Astrocyte (in vitro differentiated cells and primary cell): ENCODE measurements at regions not wholly inside any gene's neighbourhood (a gene's known extent, or its start where the extent isn't known, plus 50 kb on each side); places are given as distances from the start of the nearest gene placed in this dataset.

ENCODE experiments used
- DNase-seq: peaks from one replicate; pipeline ENCODE4 v3.0.0-alpha.2; 2010; ENCODE audit warnings: low read depth
- FAIRE-seq: peaks from 2 replicates; lab custom pipeline; 2011; peaks lifted over from hg19 to GRCh38; lab: Jason Lieb, UNC
- H2AFZ ChIP-seq: 2 replicates; pipeline ENCODE4 v1.6.0; 2012; ENCODE audit warnings: low read depth, low read length, inconsistent platforms
- H3K27ac ChIP-seq: 2 replicates; pipeline ENCODE4 v1.5.1; 2011; ENCODE audit warnings: low read depth, low read length, inconsistent platforms
- H3K27me3 ChIP-seq: 2 replicates; pipeline ENCODE4 v1.6.0; 2011; ENCODE audit warnings: low read length, inconsistent platforms; ENCODE audit not compliant: insufficient read depth
- H3K36me3 ChIP-seq: 2 replicates; pipeline ENCODE4 v1.5.1; 2011; ENCODE audit warnings: low read length, inconsistent platforms; ENCODE audit not compliant: insufficient read depth
- H3K4me1 ChIP-seq: 2 replicates; pipeline ENCODE4 v1.5.1; 2011; ENCODE audit warnings: low read length, inconsistent platforms; ENCODE audit not compliant: insufficient read depth
- H3K4me2 ChIP-seq: 2 replicates; pipeline ENCODE4 v1.6.0; 2012; ENCODE audit warnings: low read length, inconsistent platforms
- H3K4me3 ChIP-seq: 2 replicates; pipeline ENCODE4 v1.5.1; 2011; ENCODE audit warnings: low read depth, mild to moderate bottlenecking, low read length, inconsistent platforms; ENCODE audit not compliant: insufficient read depth
- H3K79me2 ChIP-seq: 2 replicates; pipeline ENCODE4 v1.6.0; 2012; ENCODE audit warnings: mild to moderate bottlenecking, low read length, inconsistent platforms; ENCODE audit not compliant: insufficient read depth
- H3K9ac ChIP-seq: 2 replicates; pipeline ENCODE4 v1.6.0; 2012; ENCODE audit warnings: mild to moderate bottlenecking, low read length, inconsistent platforms
- H3K9me3 ChIP-seq: 2 replicates; pipeline ENCODE4 v1.5.1; 2012; ENCODE audit warnings: low read depth, mild to moderate bottlenecking, low read length, inconsistent platforms; ENCODE audit not compliant: insufficient read depth
- H4K20me1 ChIP-seq: 2 replicates; pipeline ENCODE4 v1.6.0; 2012; ENCODE audit warnings: low read length, inconsistent platforms; ENCODE audit not compliant: insufficient read depth
- H3K27ac Mint-ChIP-seq: one replicate; pipeline ENCODE4 v1.8.0; 2021; ENCODE audit warnings: mild to moderate bottlenecking, mixed read lengths; ENCODE audit not compliant: unreplicated experiment
- H3K27me3 Mint-ChIP-seq: one replicate; pipeline ENCODE4 v1.8.0; 2021; ENCODE audit warnings: low read depth, mixed read lengths; ENCODE audit not compliant: unreplicated experiment
- H3K36me3 Mint-ChIP-seq: one replicate; pipeline ENCODE4 v1.8.0; 2021; ENCODE audit warnings: low read depth, mixed read lengths; ENCODE audit not compliant: unreplicated experiment
- H3K4me1 Mint-ChIP-seq: one replicate; pipeline ENCODE4 v1.8.0; 2021; ENCODE audit warnings: low read depth, mixed read lengths; ENCODE audit not compliant: unreplicated experiment
- H3K4me3 Mint-ChIP-seq: one replicate; pipeline ENCODE4 v1.8.0; 2021; ENCODE audit warnings: mild to moderate bottlenecking, moderate library complexity, mixed read lengths; ENCODE audit not compliant: unreplicated experiment
- H3K9me3 Mint-ChIP-seq: one replicate; pipeline ENCODE4 v1.8.0; 2021; ENCODE audit warnings: mild to moderate bottlenecking, mixed read lengths; ENCODE audit not compliant: unreplicated experiment
- CTCF ChIP-seq: IDR thresholded peaks from 2 replicates; pipeline ENCODE4 v1.5.1; 2011; ENCODE audit warnings: low read depth, mild to moderate bottlenecking, inconsistent platforms, low read length, moderate library complexity; ENCODE audit not compliant: insufficient read depth
- EZH2 ChIP-seq: IDR thresholded peaks from 2 replicates; pipeline ENCODE4 v1.6.1; 2012; ENCODE audit warnings: mild to moderate bottlenecking, low read length, inconsistent platforms; ENCODE audit not compliant: insufficient read depth

- no peak overlapping the region for H3K9ac ChIP-seq
- H3K27ac ChIP-seq = no peak overlapping the region
- no peak overlapping the region for H3K27ac Mint-ChIP-seq
- H3K79me2 ChIP-seq = no peaks in the 10 kb centered on the region
- DNase-seq (no peak), FAIRE-seq (no peak)
- no peaks in the 10 kb centered on the region for H3K36me3 ChIP-seq
- no peaks in the 10 kb centered on the region for H4K20me1 ChIP-seq
- TF ChIP-seq EZH2 (no peak), CTCF (no peak)
- no peak overlapping the region for H3K4me3 ChIP-seq
- no peaks in the 10 kb centered on the region for H3K36me3 Mint-ChIP-seq
- H3K4me1 ChIP-seq = no peaks in the 10 kb centered on the region
- H3K27me3 Mint-ChIP-seq = no peaks in the 10 kb centered on the region
- no peak overlapping the region for H2AFZ ChIP-seq
- no peaks in the 10 kb centered on the region for H3K9me3 ChIP-seq
- H3K27me3 ChIP-seq = no peaks in the 10 kb centered on the region
- H3K4me1 Mint-ChIP-seq = no peaks in the 10 kb centered on the region
- H3K4me2 ChIP-seq = no peak overlapping the region
- no peak overlapping the region for H3K4me3 Mint-ChIP-seq
- peaks cover 2% of the 10 kb centered on the region for H3K9me3 Mint-ChIP-seq
These were observed 132.3 kb downstream of the TINAG start for GRCh38 chr6:54440549-54440948.

GRCh38 chr6:54441020-54441419 lies 132.8 kb downstream of the TINAG start:
- H3K79me2 ChIP-seq = no peaks in the 10 kb centered on the region
- H4K20me1 ChIP-seq = no peaks in the 10 kb centered on the region
- H3K27ac ChIP-seq = no peak overlapping the region
- TF ChIP-seq EZH2 (no peak), CTCF (no peak)
- no peaks in the 10 kb centered on the region for H3K4me1 ChIP-seq
- H3K4me3 Mint-ChIP-seq = no peak overlapping the region
- H3K36me3 ChIP-seq = no peaks in the 10 kb centered on the region
- no peak overlapping the region for H2AFZ ChIP-seq
- peaks cover 2% of the 10 kb centered on the region for H3K9me3 Mint-ChIP-seq
- no peaks in the 10 kb centered on the region for H3K27me3 Mint-ChIP-seq
- no peaks in the 10 kb centered on the region for H3K27me3 ChIP-seq
- no peak for FAIRE-seq
- no peaks in the 10 kb centered on the region for H3K4me1 Mint-ChIP-seq
- no peak overlapping the region for H3K9ac ChIP-seq
- no peak overlapping the region for H3K4me3 ChIP-seq
- H3K9me3 ChIP-seq = no peaks in the 10 kb centered on the region
- no peak for DNase-seq
- no peaks in the 10 kb centered on the region for H3K36me3 Mint-ChIP-seq
- no peak overlapping the region for H3K4me2 ChIP-seq
- H3K27ac Mint-ChIP-seq = no peak overlapping the region

GRCh38 chr6:54441687-54442248 lies 133.5 kb downstream of the TINAG start:
- no peaks in the 10 kb centered on the region for H4K20me1 ChIP-seq
- no peaks in the 10 kb centered on the region for H3K36me3 Mint-ChIP-seq
- H3K4me3 ChIP-seq = no peak overlapping the region
- TF ChIP-seq EZH2 = no peak
- TF ChIP-seq CTCF = no peak
- H3K4me1 Mint-ChIP-seq = no peaks in the 10 kb centered on the region
- H3K4me2 ChIP-seq = no peak overlapping the region
- H3K4me1 ChIP-seq = no peaks in the 10 kb centered on the region
- H2AFZ ChIP-seq = no peak overlapping the region
- no peaks in the 10 kb centered on the region for H3K79me2 ChIP-seq
- H3K9ac ChIP-seq = no peak overlapping the region
- no peaks in the 10 kb centered on the region for H3K27me3 ChIP-seq
- no peak for FAIRE-seq
- H3K36me3 ChIP-seq = no peaks in the 10 kb centered on the region
- no peaks in the 10 kb centered on the region for H3K27me3 Mint-ChIP-seq
- H3K9me3 Mint-ChIP-seq = peaks cover 2% of the 10 kb centered on the region
- no peak overlapping the region for H3K27ac ChIP-seq
- H3K9me3 ChIP-seq = no peaks in the 10 kb centered on the region
- no peak overlapping the region for H3K27ac Mint-ChIP-seq
- DNase-seq = no peak
- H3K4me3 Mint-ChIP-seq = no peak overlapping the region
